Right lobe of liver (tissue), 6 donors: ENCODE measurements at regions not wholly inside any gene's neighbourhood (a gene's known extent, or its start where the extent isn't known, plus 50 kb on each side); places are given as distances from the start of the nearest gene placed in this dataset.
"Not testable (repeated sequence)": the region's sequence is repeated elsewhere in the genome, so short reads cannot be mapped to it uniquely, and the experiment has no call there.

ENCODE experiments used
- ATAC-seq, 4 donors: fragments of 200-7000 bp; cut with Tn5 transposase; one replicate each; pipeline ENCODE4 v1.9.1; 2020; ENCODE audit warnings: mild to moderate bottlenecking in 4 of 4, moderate library complexity in 4 of 4
- DNase-seq, 3 donors: peaks; one replicate each; pipeline ENCODE4 v3.0.0-alpha.2; 2020
- H3K27ac ChIP-seq, 3 donors: fragments of 200-600 bp; one replicate each; pipeline ENCODE4 v1.8.0; 2022
- H3K27me3 ChIP-seq, 2 donors: fragments of 200-600 bp; one replicate each; pipeline ENCODE4 v1.8.0; 2022
- H3K36me3 ChIP-seq, 4 donors: fragments of 200-600 bp; sonication (generic) in 1 of 4; one replicate each; pipeline versions ENCODE4 v1.5.1 to v1.8.0; 2017 to 2022; ENCODE audit warnings: control low read depth in 1 of 4
- H3K4me1 ChIP-seq, 4 donors: fragments of 200-600 bp; sonication (generic) in 1 of 4; one replicate each; pipeline versions ENCODE4 v1.5.1 to v1.8.0; 2017 to 2022; ENCODE audit warnings: control low read depth in 1 of 4
- H3K4me3 ChIP-seq, 3 donors: fragments of 200-600 bp; one replicate each; pipeline ENCODE4 v1.8.0; 2022
- H3K9me3 ChIP-seq, 4 donors: fragments of 200-600 bp; sonication (generic) in 1 of 4; one replicate each; pipeline versions ENCODE4 v1.5.1 to v1.8.0; 2017 to 2022; ENCODE audit warnings: control low read depth in 1 of 4
- POLR2A ChIP-seq: fragments of 450-650 bp; IDR thresholded peaks from one replicate; pipeline ENCODE4 v1.6.1; 2017; ENCODE audit warnings: antibody characterized with exemption, mild to moderate bottlenecking
- WGBS: methylation state at CpG from one replicate; pipeline ENCODE4 v1.1.6; 2018; ENCODE audit warnings: low coverage, low lambda C conversion rate; ENCODE audit not compliant: insufficient coverage; ENCODE audit errors: missing lambda C conversion rate; 5-methylcytosine and 5-hydroxymethylcytosine counted together
- intact Hi-C, 2 donors: fragments of 100-400 bp; cut with DNase I; formaldehyde crosslinking; loops; one replicate each; pipeline versions ENCODE4 v1.11.2 to v1.14.1; 2022
- TF ChIP-seq, protein P1 (sequence below), 4 donors: fragments of 200-600 bp in 3 of 4; fragments of 450-650 bp in 1 of 4; IDR thresholded peaks; one replicate each; pipeline versions ENCODE4 v1.5.1 to v1.8.0; 2016 to 2022; ENCODE audit warnings: antibody characterized with exemption in 4 of 4, mild to moderate bottlenecking in 2 of 4
- donor health status: DM: no; HTN: yes; CAD: no.
- donor health status: DM: no; HTN: no; CAD: no.
- donor health status: DM: no; HTN: no; CAD: no.
- donor health status: DM: no; HTN: yes; CAD: no.
- donor health status: DM: no; HTN: yes; CAD: no.

GRCh38 chr22:48717883-48718817, 1109.5 kb downstream of the BRD1 start:
- Histone ChIP-seq H3K4me1 (no peaks in the 10 kb centered on the region), H3K4me3 (no peak overlapping the region), H3K27me3 (no peaks in the 10 kb centered on the region), H3K27ac (no peak overlapping the region), H3K36me3 (no peaks in the 10 kb centered on the region), H3K9me3 (no peaks in the 10 kb centered on the region)
- peak in 1 of 4 donors; percentile 13 for ATAC-seq
- DNase-seq = peak in 1 of 3 donors; percentile 42
- whole genome bisulfite sequencing = 35% methylated on average over 5 of the region's 31 CpGs
- TF ChIP-seq POLR2A = no peak
- TF ChIP-seq, protein P1, sequence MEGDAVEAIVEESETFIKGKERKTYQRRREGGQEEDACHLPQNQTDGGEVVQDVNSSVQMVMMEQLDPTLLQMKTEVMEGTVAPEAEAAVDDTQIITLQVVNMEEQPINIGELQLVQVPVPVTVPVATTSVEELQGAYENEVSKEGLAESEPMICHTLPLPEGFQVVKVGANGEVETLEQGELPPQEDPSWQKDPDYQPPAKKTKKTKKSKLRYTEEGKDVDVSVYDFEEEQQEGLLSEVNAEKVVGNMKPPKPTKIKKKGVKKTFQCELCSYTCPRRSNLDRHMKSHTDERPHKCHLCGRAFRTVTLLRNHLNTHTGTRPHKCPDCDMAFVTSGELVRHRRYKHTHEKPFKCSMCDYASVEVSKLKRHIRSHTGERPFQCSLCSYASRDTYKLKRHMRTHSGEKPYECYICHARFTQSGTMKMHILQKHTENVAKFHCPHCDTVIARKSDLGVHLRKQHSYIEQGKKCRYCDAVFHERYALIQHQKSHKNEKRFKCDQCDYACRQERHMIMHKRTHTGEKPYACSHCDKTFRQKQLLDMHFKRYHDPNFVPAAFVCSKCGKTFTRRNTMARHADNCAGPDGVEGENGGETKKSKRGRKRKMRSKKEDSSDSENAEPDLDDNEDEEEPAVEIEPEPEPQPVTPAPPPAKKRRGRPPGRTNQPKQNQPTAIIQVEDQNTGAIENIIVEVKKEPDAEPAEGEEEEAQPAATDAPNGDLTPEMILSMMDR (IDR thresholded peaks at IDR 0.05) = no peak
- intact Hi-C loops = no loop called here

- Histone ChIP-seq H3K4me1 (no peaks in the 10 kb centered on the region), H3K27ac (no peak overlapping the region), H3K36me3 (no peaks in the 10 kb centered on the region), H3K27me3 (no peaks in the 10 kb centered on the region), H3K4me3 (no peak overlapping the region), H3K9me3 (no peaks in the 10 kb centered on the region)
- WGBS = 69% methylated on average over 16 of the region's 24 CpGs
- DNase-seq = peak in 1 of 3 donors; percentile 30
- ATAC-seq = no peak
- TF ChIP-seq, protein P1 (IDR thresholded peaks at IDR 0.05) = no peak
- no peak for TF ChIP-seq POLR2A
- intact Hi-C loops = no loop called here
These were observed 1110.4 kb downstream of the BRD1 start for GRCh38 chr22:48717076-48717810.

- H3K9me3 ChIP-seq, H3K4me3 ChIP-seq, H3K36me3 ChIP-seq, H3K27me3 ChIP-seq, H3K4me1 ChIP-seq, intact Hi-C loops, H3K27ac ChIP-seq, ATAC-seq: not testable (repeated sequence)
- 51% methylated on average over 3 of the region's 3 CpGs for WGBS
- peak in 1 of 3 donors; percentile 8 for DNase-seq
These were observed 1111.5 kb downstream of the BRD1 start for GRCh38 chr22:48716154-48716553.

GRCh38 chr22:48715511-48715910, 1112.2 kb downstream of the BRD1 start:
- WGBS = 57% methylated on average over 3 of the region's 4 CpGs
- H3K4me1 ChIP-seq = no peaks in the 10 kb centered on the region
- no peaks in the 10 kb centered on the region for H3K36me3 ChIP-seq
- no peak for ATAC-seq
- intact Hi-C loops = no loop called here
- no peaks in the 10 kb centered on the region for H3K9me3 ChIP-seq
- DNase-seq = peak in 1 of 3 donors; percentile 22
- no peaks in the 10 kb centered on the region for H3K27me3 ChIP-seq
- no peak overlapping the region for H3K27ac ChIP-seq
- TF ChIP-seq, protein P1 (IDR thresholded peaks at IDR 0.05) = no peak
- TF ChIP-seq POLR2A = no peak
- H3K4me3 ChIP-seq = no peak overlapping the region

DNA sequence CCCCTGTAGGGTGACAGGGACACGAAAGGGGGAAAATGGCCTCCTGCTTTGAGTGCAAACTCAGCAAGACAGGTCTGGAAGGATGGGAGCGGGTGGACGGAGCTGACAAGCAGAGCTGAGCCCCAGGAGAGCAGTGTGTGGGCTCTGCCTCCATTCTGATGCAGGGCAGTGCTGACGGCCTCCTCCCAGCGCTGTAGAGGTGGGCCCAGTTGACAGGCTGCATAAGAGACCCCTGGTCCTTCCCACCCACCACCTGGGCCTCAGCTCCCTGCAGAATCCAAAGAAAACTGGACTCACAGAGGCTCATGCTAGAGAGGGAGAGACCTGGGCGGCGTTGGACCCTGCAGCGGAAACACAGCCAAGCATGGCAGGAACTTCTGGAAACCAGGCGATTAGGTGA, 1113.4 kb downstream of the BRD1 start:
- ATAC-seq = no peak
- WGBS = 80% methylated on average over 3 of the region's 9 CpGs
- no peak for TF ChIP-seq POLR2A
- TF ChIP-seq, protein P1 (IDR thresholded peaks at IDR 0.05) = no peak

More for the DNA sequence above, 1113.4 kb downstream of the BRD1 start:
- no peaks in the 10 kb centered on the region for H3K36me3 ChIP-seq
- no peaks in the 10 kb centered on the region for H3K9me3 ChIP-seq
- H3K4me3 ChIP-seq = no peak overlapping the region
- H3K27ac ChIP-seq = no peak overlapping the region
- no peaks in the 10 kb centered on the region for H3K4me1 ChIP-seq
- no peaks in the 10 kb centered on the region for H3K27me3 ChIP-seq
- peak in 1 of 3 donors; percentile 31 for DNase-seq
- intact Hi-C loops = no loop called here
